K562 (cell line): ENCODE measurements at regions not wholly inside any gene's neighbourhood (a gene's known extent, or its start where the extent isn't known, plus 50 kb on each side); places are given as distances from the start of the nearest gene placed in this dataset.
A peak's percentile ranks its signal among the peaks of the same experiment; 100 is the strongest.
"Not testable (repeated sequence)": the region's sequence is repeated elsewhere in the genome, so short reads cannot be mapped to it uniquely, and the experiment has no call there.

ENCODE experiments used
- ATAC-seq: fragments of 200-7000 bp; cut with Tn5 transposase; 3 replicates; pipeline ENCODE4 v1.9.1; 2020; ENCODE audit warnings: moderate library complexity
- BruUV-seq: library from RNA; stranded (reverse); fragments of 400-500 nt; replicated peaks from 2 replicates; lab custom pipeline; 2021; lab: Mats Ljungman, UMichigan
- CTCF ChIA-PET: fragments of 300-600 bp; formaldehyde crosslinking; extraction: SDS; loops from one replicate; lab custom pipeline; 2021; ENCODE audit warnings: low intra/inter-chr PET ratio; lab: Yijun Ruan, JAX
- POLR2A ChIA-PET: fragments of 300-600, 350-650 bp; sonication (Branson Sonifier 250); formaldehyde crosslinking; extraction: SDS; loops from one replicate; lab custom pipeline; 2021; ENCODE audit warnings: antibody characterized with exemption, inconsistent platforms; lab: Yijun Ruan, JAX
- DNase-seq, 4 experiments: peaks; one replicate each; pipeline versions ENCODE4 v3.0.0 to v3.0.0-alpha.2; 2011 to 2018; ENCODE audit warnings: low spot score in 3 of 4, mixed read lengths in 3 of 4; ENCODE audit errors: extremely low read depth in 1 of 4
- FAIRE-seq: peaks from 2 replicates; lab custom pipeline; 2011; peaks lifted over from hg19 to GRCh38; lab: Jason Lieb, UNC
- H2AFZ ChIP-seq: 2 replicates; pipeline ENCODE4 v1.6.0; 2011; ENCODE audit warnings: low read depth, low read length, control low read depth, inconsistent platforms
- H3K27ac ChIP-seq: fragments of 200-600 bp; 3 replicates; pipeline ENCODE4 v1.8.0; 2011; ENCODE audit warnings: low read depth, mild to moderate bottlenecking, control low read depth, inconsistent platforms, low read length, moderate library complexity, mixed read lengths; ENCODE audit errors: extremely low read depth
- H3K27me3 ChIP-seq, 2 experiments: fragments of 300-600 bp in 1 of 2; 2 replicates in 1 of 2; 3 replicates in 1 of 2; pipeline versions ENCODE4 v1.6.0 to v1.8.0; 2011; ENCODE audit warnings: inconsistent platforms in 2 of 2, low read length in 2 of 2, mild to moderate bottlenecking in 1 of 2, mixed read lengths in 1 of 2, moderate library complexity in 1 of 2; ENCODE audit not compliant: control insufficient read depth in 2 of 2, insufficient read depth in 2 of 2
- H3K36me3 ChIP-seq: fragments of 300-600 bp; 3 replicates; pipeline ENCODE4 v1.8.0; 2011; ENCODE audit warnings: mild to moderate bottlenecking, low read length, inconsistent platforms; ENCODE audit not compliant: control insufficient read depth, insufficient read depth
- H3K4me1 ChIP-seq, 2 experiments: fragments of 200-600 bp in 1 of 2; replicated peaks in 1 of 2; 2 replicates in 1 of 2; 3 replicates in 1 of 2; pipeline versions ENCODE4 v1.5.1 to v1.8.0; 2011; ENCODE audit warnings: inconsistent platforms in 2 of 2, low read length in 2 of 2, mild to moderate bottlenecking in 1 of 2, mixed read lengths in 1 of 2, moderate library complexity in 1 of 2; ENCODE audit not compliant: control insufficient read depth in 2 of 2, insufficient read depth in 2 of 2
- H3K4me2 ChIP-seq: 2 replicates; pipeline ENCODE4 v1.6.1; 2011; ENCODE audit warnings: low read length, control low read depth, inconsistent platforms, mixed read lengths; ENCODE audit not compliant: insufficient read depth
- H3K4me3 ChIP-seq: fragments of 200-600 bp; sonication (generic), shearing (Covaris generic); 2 replicates; pipeline ENCODE4 v1.5.1; 2016; ENCODE audit warnings: control low read depth, inconsistent platforms
- H3K79me2 ChIP-seq: fragments of 200-600 bp; 3 replicates; pipeline ENCODE4 v1.8.0; 2011; ENCODE audit warnings: low read length, inconsistent platforms; ENCODE audit not compliant: control insufficient read depth, insufficient read depth
- H3K9ac ChIP-seq, 2 experiments: 2 replicates each; pipeline versions ENCODE4 v1.6.0 to v1.6.1; 2011; ENCODE audit warnings: low read depth in 2 of 2, low read length in 2 of 2, control low read depth in 1 of 2, inconsistent platforms in 1 of 2, mild to moderate bottlenecking in 1 of 2, mixed read lengths in 1 of 2; ENCODE audit not compliant: insufficient read depth in 1 of 2
- H3K9me1 ChIP-seq: one replicate; pipeline ENCODE4 v1.6.0; 2011; ENCODE audit warnings: inconsistent platforms, mild to moderate bottlenecking, low read length, moderate library complexity; ENCODE audit not compliant: control insufficient read depth, insufficient read depth
- H3K9me3 ChIP-seq: replicated peaks from 2 replicates; pipeline ENCODE4 v1.5.1; 2011; ENCODE audit warnings: low read depth, low read length, inconsistent platforms; ENCODE audit not compliant: control insufficient read depth, insufficient read depth
- H4K20me1 ChIP-seq: replicated peaks from 2 replicates; pipeline ENCODE4 v1.6.1; 2011; ENCODE audit warnings: low read length, inconsistent platforms, mixed read lengths; ENCODE audit not compliant: control insufficient read depth, insufficient read depth
- BCOR ChIP-seq: fragments of 450-650 bp; IDR thresholded peaks from 2 replicates; pipeline ENCODE4 v1.6.1; 2016
- CLOCK ChIP-seq: fragments of 250-450 bp; sonication (Bioruptor Pico); IDR thresholded peaks from 2 replicates; pipeline ENCODE4 v1.4.0; 2020; ENCODE audit warnings: mild to moderate bottlenecking, moderate library complexity, borderline replicate concordance
- KDM1A ChIP-seq, 2 experiments: fragments of 450-650 bp; IDR thresholded peaks; 2 replicates each; pipeline ENCODE4 v1.6.1; 2016; ENCODE audit warnings: mild to moderate bottlenecking in 2 of 2
- MYBL2 ChIP-seq, 2 experiments: fragments of 450-650 bp in 1 of 2; sonication (generic) in 1 of 2; formaldehyde crosslinking in 1 of 2; IDR thresholded peaks; 2 replicates each; pipeline versions ENCODE4 v1.6.1 to v1.8.1; 2017 to 2022; ENCODE audit warnings: borderline replicate concordance in 1 of 2, inconsistent platforms in 1 of 2, low read depth in 1 of 2, mild to moderate bottlenecking in 1 of 2, missing genetic modification reagents in 1 of 2, moderate library complexity in 1 of 2
- POLR2AphosphoS2 ChIP-seq: IDR thresholded peaks from 2 replicates; pipeline ENCODE4 v1.6.1; 2012; ENCODE audit warnings: low read length, improper control_type of control experiment
- TFAP4 ChIP-seq: sonication (generic); formaldehyde crosslinking; IDR thresholded peaks from 2 replicates; pipeline ENCODE4 v1.8.0; 2022; ENCODE audit warnings: missing genetic modification reagents, mild to moderate bottlenecking, moderate library complexity, borderline replicate concordance
- ZNF146 ChIP-seq: IDR thresholded peaks from one replicate; pipeline ENCODE4 v1.6.1; 2018; ENCODE audit warnings: missing compliant biosample characterization; ENCODE audit not compliant: unreplicated experiment
- ZNF436 ChIP-seq: fragments of 250-450, 450-650 bp; sonication (Bioruptor Pico); formaldehyde crosslinking; IDR thresholded peaks from 2 replicates; pipeline ENCODE4 v1.7.0; 2020; ENCODE audit warnings: mild to moderate bottlenecking
- ZNF717 ChIP-seq: fragments of 250-450 bp; sonication (Bioruptor Pico); IDR thresholded peaks from 2 replicates; pipeline ENCODE4 v1.5.0; 2021
- WGBS: fragments of 100-300 bp; shearing (Covaris generic); methylation state at CpG from one replicate; pipeline ENCODE4 v1.1.6; 2016; ENCODE audit warnings: low coverage, mixed read lengths; ENCODE audit not compliant: insufficient coverage; ENCODE audit errors: missing lambda C conversion rate; 5-methylcytosine and 5-hydroxymethylcytosine counted together
- in situ Hi-C: fragments of 300-500 bp; cut with MboI; formaldehyde crosslinking; loops from 4 replicates; pipeline ENCODE4 v1.15.0; 2018; ENCODE audit warnings: inconsistent platforms, mixed read lengths
- intact Hi-C: fragments of 100-400 bp; cut with micrococcal nuclease; formaldehyde crosslinking; loops from 2 replicates; pipeline ENCODE4 v1.14.2; 2022

- TF ChIP-seq TFAP4 (CRISPR knock-in tag) (no peak), CLOCK (CRISPR knock-in tag) (no peak), MYBL2 (IDR thresholded peaks at IDR 0.05; ENCODE audit: low read depth) (no peak), MYBL2 (CRISPR knock-in tag; IDR thresholded peaks at IDR 0.05; ENCODE audit: borderline replicate concordance) (no peak), ZNF717 (CRISPR knock-in tag) (no peak), ZNF436 (CRISPR knock-in tag) (no peak), POLR2AphosphoS2 (no peak)
These were observed 67.6 kb upstream of the TEAD1 start (continued) for GRCh38 chr11:12606597-12606996.

- H3K79me2 ChIP-seq, BruUV-seq, H3K4me2 ChIP-seq, H3K27me3 ChIP-seq, FAIRE-seq, H3K9me1 ChIP-seq, H3K27ac ChIP-seq, H4K20me1 ChIP-seq, H3K4me1 ChIP-seq, H3K9me3 ChIP-seq, H3K4me3 ChIP-seq, in situ Hi-C loops, H3K9ac ChIP-seq, DNase-seq, POLR2A ChIA-PET, H2AFZ ChIP-seq, H3K36me3 ChIP-seq, CTCF ChIA-PET, intact Hi-C loops, ATAC-seq: not testable (repeated sequence)
- TF ChIP-seq ZNF146 (peak; percentile 70), BCOR (peak; percentile 61), KDM1A (IDR thresholded peaks at IDR 0.05) (0 out of 4 replicates have a peak, but pooled peaks of 1 of the 2 experiments have one; percentile 19)
- 68% methylated on average over 4 of the region's 5 CpGs for WGBS
These were observed 65.5 kb upstream of the TEAD1 start for GRCh38 chr11:12608678-12609077.
